Stimulated activated CD8-positive, alpha-beta memory T cell treated with anti-CD3 and anti-CD28 coated beads, Interleukin-4, amount 100 ng/mL, for 1 hour (primary cell): ENCODE measurements at regions not wholly inside any gene's neighbourhood (a gene's known extent, or its start where the extent isn't known, plus 50 kb on each side); places are given as distances from the start of the nearest gene placed in this dataset.

Experiments
- DNase-seq, 2 donors: peaks; one replicate each; pipeline ENCODE4 v3.0.0-alpha.2; 2020; ENCODE audit warnings: low read depth in 2 of 2, low spot score in 1 of 2

DNA sequence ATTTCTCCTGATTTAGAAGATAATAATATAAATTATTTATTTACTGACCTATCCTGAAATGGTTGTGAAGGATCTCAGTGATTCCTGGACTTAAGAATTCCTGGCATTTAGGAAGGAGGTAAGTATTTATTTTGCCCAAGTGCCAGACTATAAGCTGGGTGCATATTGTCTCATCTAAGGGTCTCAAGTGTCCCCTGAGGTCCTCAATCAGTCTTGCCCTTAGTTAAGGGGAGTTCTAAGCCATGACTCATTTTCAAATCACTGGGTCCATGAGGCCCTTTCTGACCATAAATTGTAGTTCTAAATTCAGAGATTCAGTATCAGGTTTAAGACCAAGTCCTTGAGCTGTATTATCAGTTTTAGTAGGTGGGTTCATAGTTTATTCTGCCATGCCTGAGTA lies 251.6 kb upstream of the MEOX2 start:
- DNase-seq, result no peak

GRCh38 chr7:15937571-15937970 lies 251.1 kb upstream of the MEOX2 start:
- no peak for DNase-seq

- DNase-seq, result no peak
These were observed 250.5 kb upstream of the MEOX2 start for GRCh38 chr7:15936991-15937390.

GRCh38 chr7:15932318-15932717 lies 245.8 kb upstream of the MEOX2 start:
- DNase-seq, result no peak

GRCh38 chr7:15929411-15929810 lies 242.9 kb upstream of the MEOX2 start:
- no peak for DNase-seq

DNA sequence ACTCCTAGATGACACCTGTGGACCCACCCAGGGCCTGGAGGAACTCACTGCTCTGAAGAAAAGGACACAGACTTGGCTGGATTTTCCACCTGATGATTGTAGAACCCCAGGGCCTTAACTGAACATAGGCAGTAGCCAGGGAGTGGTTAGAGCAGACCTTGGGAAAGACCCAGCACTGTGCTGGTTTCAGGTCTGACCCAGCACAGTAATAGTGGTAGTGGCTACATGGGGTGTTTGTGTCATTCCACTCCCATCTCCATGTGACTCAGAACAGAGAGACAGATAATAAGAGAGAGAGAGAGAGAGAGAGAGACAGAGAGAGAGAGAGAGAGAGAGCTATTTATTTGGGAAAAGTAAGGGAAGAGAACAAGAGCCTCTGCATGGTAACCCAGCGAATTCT lies 239.1 kb upstream of the MEOX2 start:
- DNase-seq, result no peak

- no peak for DNase-seq
These were observed 238.4 kb upstream of the MEOX2 start for GRCh38 chr7:15924910-15925309.

DNA sequence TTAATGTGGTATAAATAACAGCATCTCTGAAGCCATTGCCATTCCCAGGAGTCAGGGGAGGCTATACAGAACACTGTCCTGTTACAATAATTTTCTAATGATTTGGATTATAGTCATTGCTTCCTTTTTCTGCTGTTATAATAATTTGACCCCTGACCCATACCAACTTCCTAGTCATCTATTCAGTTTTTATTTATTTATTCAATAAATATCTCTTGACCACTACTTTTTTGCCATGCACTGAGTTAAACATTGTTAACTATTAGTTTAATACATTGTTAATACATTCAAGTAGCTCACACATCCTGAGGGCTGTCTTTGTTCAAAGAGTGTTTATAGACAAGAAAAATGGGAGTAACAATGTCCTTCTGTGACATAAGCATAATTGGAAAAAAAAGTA lies 235.5 kb upstream of the MEOX2 start:
- DNase-seq, result no peak

DNA sequence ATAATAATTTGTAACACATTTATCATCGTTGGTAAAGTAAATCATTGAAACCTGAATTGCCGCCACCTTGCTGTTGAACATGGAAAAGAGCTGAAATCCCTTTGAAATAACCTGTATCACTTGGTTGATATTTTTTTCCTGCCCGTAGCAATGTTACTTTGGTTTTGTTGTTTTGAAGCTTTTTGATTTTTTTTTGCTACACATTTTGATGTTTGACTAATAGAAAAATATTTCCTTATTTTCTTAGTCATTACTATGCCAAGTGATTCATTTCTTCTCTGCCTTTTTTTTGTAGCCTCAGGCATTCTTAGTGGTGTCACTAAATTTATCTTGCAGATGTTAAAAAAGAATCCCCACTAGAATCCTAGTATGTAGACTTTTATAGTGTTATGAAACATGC lies 235.1 kb upstream of the MEOX2 start:
- no peak for DNase-seq

GRCh38 chr7:15920953-15921352 lies 234.5 kb upstream of the MEOX2 start:
- DNase-seq, result no peak

- no peak for DNase-seq
These were observed 230.3 kb upstream of the MEOX2 start for GRCh38 chr7:15916681-15917380.

- no peak for DNase-seq
These were observed 229.3 kb upstream of the MEOX2 start for GRCh38 chr7:15915686-15916293.

DNA sequence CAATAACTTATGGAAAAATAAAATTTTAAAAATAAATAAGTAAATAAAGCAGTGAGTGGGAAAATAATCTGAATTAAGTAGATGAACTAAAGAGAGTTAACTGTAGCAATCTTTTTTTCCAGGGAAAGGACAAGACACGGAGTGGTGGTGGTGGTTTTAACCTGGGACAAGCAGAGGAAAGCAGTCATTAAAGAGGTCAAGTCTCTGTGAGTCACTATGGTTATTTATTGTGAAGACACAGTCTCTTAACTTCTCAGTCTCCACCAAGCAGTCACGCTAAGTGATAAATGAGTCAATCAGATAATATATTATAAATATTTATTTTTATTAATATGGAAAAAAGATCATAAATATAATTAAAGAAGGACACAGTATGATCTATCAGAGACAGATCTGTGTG lies 228.1 kb upstream of the MEOX2 start:
- DNase-seq, result no peak

DNA sequence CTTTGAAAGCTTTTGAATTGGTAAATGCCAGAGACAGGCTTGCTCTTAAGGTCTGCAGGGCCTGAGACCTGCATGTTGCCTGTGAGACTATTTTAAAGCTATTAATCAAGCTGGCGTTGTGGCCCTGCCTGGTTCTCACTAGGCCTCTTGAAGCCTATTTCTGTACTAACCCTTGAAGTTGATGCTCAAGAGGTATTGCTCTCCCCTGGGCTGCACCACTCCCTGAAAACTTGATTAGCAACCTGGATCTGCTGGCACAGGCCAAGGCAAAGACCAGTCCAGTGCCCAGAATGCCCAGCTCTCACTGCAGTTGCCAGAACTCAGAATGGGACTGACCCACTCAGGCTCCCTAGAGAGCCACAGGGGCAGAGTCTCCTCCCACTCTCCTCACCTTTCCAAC lies 220.0 kb upstream of the MEOX2 start:
- DNase-seq, result no peak

DNA sequence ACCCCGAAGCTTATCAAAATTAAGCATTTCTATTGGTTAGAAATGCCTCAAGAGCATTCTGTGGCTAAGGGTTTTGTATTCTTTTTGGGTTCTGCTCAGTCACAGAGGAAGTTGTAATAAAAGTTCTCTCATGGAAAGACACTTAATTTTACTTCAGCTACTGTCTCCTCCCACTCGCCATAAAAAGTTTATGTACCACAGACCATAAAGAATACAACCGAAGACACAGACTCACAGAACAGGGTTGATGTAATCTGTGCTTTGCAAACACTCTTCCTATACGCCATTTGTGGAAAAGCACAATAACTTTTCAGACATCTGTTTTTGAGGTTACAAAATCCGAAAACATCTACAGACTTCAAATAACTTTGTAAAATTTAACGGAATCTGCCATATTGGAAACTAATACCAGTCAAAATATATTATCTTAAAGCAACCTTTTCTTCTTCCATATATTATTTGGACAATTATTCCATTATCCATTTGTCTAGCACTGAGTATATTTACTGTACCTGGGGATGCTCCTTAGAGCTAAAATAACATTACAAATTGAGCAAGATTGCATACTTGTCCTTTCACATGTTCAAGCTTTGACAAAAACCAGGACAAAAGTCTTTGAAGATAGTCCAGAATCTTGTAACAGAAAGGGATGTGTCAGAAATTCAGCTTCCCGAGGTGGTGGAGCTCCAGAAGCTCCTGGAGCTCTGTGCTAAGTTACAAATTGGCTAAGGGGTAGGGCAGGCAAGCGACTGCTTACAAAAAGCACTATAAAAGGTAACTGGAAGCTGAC lies 219.0 kb upstream of the MEOX2 start:
- no peak for DNase-seq

- no peak for DNase-seq
These were observed 204.8 kb upstream of the MEOX2 start for GRCh38 chr7:15891151-15891881.

DNA sequence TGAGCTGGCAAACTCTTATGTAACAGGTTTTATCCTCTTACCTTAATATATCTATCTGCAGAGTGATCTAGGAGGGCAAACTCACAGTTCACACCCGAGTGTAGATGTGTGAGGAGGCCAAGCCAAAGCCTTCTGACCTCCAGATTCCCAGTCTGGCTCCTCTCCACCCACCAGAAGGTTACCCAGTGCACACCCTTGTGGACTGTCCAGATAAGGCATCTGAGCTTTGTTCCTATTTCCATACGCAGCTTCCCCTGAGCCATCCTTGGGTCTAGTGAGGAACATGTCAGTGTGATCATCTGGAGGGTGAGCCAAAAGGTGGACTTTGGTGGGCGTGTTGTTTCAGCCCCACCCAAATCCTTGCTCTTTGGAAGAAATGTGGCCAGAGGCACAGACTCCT lies 203.0 kb upstream of the MEOX2 start:
- DNase-seq, result no peak

DNA sequence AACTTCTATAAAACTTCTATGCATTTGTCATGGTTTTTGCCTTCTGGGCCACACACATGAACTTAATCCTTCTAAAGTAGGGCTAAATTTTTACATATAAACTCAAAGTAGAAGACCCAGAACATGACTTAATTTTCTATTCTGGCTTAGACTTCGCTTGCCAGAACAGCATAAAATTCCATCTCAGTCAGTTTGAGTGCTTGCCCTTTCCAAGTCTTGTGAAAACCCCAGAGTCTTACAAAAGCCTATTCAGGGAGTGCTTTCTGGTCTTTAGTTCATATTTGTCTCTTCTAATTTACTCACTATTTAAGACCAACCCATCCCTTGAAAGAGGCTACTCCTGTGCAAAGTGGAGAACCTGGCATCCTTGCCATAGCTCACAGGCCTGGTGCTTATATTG lies 201.6 kb upstream of the MEOX2 start:
- DNase-seq, result no peak

DNA sequence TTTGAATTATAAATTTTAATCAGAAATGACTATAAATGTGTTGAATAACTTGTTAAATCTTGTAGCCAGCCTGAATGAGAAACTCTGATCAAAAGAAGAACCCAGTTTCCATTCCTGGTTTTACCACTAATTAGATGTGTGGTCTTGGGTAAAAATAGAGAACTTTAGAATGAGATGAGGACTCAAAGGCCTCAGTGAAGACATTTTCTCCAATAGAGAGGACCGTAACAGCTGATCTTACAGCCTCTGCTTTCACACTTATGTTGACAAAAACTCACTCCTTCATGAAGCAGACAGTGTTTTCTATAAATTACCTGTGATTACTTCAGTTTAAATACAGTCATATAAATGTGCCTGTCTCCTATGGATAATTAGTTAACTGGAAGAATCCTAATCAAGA lies 200.1 kb upstream of the MEOX2 start:
- no peak for DNase-seq

DNA sequence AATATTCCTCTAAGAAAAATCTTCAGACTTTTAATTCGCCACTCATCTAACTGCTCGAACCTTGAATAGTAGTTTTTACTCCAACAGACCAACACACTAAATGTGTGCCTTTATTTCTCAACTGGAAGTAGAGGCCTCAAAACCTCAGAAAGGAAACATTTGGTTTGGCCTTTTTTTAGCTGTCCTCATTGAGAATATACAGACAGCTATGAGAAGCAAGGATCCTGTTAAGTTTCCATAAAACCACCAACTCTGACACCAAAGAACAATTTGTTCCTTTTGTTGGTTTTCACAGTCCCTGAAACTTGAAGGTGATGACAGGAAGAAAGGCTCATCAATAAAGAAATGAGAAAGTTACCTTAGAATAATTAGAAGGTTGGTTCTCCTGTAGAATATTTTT lies 199.2 kb upstream of the MEOX2 start:
- DNase-seq, result no peak

GRCh38 chr7:15874774-15875173 lies 188.3 kb upstream of the MEOX2 start:
- DNase-seq, result no peak

- DNase-seq, result no peak
These were observed 183.9 kb upstream of the MEOX2 start for GRCh38 chr7:15870347-15870746.
